ENCODE measurements at regions not wholly inside any gene's neighbourhood (a gene's known extent, or its start where the extent isn't known, plus 50 kb on each side); places are given as distances from the start of the nearest gene placed in this dataset.
"Not testable (repeated sequence)": the region's sequence is repeated elsewhere in the genome, so short reads cannot be mapped to it uniquely, and the experiment has no call there.

- DNase-seq (ENCODE audit: low read depth), result no peak
Measured at GRCh38 chr14:30160608-30161007, 233.0 kb upstream of the PRKD1 start.

- no peak for DNase-seq (ENCODE audit: low read depth)
Measured at GRCh38 chr14:30162066-30162465, 234.4 kb upstream of the PRKD1 start.

GRCh38 chr14:30165255-30165654 lies 237.6 kb upstream of the PRKD1 start:
- DNase-seq (ENCODE audit: low read depth), result no peak

- no peak for DNase-seq (ENCODE audit: low read depth)
Measured at GRCh38 chr14:30177781-30178180, 250.1 kb upstream of the PRKD1 start.

DNA sequence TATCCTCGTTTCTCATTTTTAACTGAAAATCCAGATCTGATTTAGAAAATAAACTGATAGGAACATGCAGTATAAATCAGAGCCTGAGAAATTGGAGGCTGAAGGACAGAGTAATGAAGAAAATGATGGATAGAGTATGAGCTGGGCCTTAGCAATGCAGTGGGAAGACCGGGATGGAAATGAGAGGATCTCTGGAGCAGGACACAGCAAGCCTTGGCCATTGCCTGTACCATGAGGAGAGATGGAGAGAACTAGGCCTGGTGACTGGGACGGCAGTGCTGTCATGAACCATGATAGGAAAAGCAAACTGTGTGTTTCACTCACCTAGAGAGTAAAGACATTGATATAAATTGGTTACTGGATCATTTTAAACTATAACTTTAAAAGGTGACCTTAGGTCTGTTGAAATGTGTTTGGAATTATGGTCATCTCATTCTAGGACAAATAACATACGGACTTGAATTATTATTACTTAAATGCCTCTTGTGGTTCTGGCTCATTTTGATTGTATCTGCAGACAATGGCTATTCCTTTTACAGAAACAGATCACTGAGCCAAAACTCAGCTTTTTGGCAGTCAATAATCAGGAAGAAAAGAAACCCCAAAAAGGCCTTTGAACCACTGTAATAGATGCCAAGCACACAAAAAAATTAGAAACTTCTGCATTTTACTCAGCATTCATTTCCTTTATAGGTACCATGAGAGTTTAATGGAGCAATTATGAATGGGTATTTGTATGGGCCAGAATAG lies 251.9 kb upstream of the PRKD1 start:
- no peak for DNase-seq (ENCODE audit: low read depth)

GRCh38 chr14:30180219-30180618 lies 252.6 kb upstream of the PRKD1 start:
- no peak for DNase-seq (ENCODE audit: low read depth)

GRCh38 chr14:30185832-30186231 lies 258.2 kb upstream of the PRKD1 start:
- no peak for DNase-seq (ENCODE audit: low read depth)

DNA sequence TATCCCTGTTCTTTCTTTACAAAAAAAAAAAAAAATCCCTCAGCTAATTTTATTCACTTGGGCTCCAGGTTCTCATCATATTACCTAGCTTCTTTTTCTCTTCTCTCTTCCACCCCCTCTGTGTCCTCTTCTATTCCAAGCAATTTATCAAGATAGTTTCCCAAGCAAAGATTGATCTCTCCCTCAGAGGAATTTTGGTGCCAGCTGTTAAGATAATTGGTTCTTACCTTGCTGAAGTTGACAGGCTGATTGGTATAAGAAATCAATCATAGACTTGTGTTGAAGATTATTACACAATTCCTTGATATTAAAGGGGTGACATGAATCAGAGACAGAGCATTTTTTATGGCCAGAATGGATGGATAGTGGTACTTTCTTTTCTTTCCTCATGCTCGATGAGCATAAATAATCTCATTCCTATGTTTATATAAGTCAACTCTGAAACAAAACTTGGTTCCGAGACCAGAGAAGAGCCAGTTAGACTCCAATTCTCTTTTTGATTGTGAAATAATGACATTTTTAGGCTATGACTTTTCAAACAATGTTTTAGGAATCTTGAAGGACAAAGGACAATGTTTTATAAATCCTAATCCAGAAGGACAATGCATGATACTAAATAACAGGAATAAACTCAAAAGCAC lies 264.1 kb upstream of the PRKD1 start:
- DNase-seq (ENCODE audit: low read depth), result no peak

- DNase-seq (ENCODE audit: low read depth), result no peak
Measured at GRCh38 chr14:30193101-30193500, 265.5 kb upstream of the PRKD1 start.

DNA sequence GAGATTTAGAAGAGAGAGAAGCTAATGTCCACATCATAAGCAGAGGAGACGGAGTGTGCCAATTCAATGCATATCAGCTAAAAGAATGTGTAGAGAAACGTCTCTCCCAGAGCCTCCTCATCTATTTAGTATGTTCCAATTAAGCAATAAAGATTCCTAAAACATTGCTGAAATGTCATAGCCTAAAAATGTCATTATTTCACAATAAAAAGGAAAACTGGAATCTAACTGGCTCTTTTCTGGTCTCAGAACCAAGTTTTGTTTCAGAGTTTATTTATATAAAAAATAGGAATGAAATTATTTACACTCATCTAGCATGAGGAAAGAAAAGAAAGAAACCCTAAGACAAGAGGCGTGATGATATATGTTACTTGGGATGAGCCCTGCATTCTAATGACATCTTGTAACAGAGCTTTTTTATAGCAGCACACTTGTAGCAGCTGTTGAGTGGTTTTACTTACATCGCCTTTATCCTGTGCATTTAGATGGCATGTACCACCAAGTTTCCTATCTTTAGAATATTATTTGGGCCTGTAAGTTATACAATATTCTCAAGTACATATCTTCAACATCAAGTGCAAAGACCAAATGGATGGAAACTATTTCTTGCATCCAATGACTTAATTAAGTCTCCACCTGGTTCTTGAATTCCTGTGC lies 266.3 kb upstream of the PRKD1 start:
- DNase-seq (ENCODE audit: low read depth), result no peak

GRCh38 chr14:30194741-30195148 lies 267.1 kb upstream of the PRKD1 start:
- no peak for DNase-seq (ENCODE audit: low read depth)

DNA sequence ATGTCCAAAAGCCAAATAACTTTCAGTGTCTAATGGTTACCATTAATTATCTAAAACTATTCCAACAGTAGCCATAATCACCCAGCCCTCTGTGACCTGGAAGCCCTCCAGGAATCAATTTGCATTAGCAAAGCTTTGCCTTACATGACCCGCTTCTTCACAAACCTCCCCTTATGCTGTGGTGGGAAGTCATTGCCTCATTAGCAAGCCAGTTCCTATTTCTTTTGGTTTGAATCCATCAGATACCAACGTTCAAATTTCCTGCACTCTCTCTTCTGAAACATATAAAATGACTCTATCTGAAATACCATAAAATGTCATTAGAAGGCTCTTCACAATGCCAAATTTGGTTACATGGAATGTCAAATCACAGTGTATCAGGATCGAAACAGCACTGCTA lies 268.3 kb upstream of the PRKD1 start:
- DNase-seq (ENCODE audit: low read depth), result no peak

DNA sequence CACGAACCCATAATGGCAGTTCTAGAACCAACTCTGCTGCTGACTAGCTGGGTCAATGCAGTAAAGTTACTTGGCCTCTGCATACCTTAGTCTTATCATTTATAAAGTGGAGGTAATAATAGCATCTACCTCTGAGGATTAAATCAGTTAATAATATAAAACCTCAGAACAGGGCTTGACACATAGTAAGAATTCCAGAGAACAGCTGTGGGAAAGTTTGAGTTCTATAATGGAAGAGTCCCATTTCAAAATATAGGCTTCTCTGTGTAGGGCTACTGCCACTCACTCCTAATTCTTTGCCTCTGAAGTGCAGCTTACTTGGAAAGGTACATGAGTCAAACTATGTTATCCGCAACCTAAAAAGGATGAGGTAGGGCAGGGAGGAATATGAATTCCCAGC lies 269.2 kb upstream of the PRKD1 start:
- no peak for DNase-seq (ENCODE audit: low read depth)

GRCh38 chr14:30198720-30199119 lies 271.1 kb upstream of the PRKD1 start:
- DNase-seq (ENCODE audit: low read depth), result not testable (repeated sequence)

DNA sequence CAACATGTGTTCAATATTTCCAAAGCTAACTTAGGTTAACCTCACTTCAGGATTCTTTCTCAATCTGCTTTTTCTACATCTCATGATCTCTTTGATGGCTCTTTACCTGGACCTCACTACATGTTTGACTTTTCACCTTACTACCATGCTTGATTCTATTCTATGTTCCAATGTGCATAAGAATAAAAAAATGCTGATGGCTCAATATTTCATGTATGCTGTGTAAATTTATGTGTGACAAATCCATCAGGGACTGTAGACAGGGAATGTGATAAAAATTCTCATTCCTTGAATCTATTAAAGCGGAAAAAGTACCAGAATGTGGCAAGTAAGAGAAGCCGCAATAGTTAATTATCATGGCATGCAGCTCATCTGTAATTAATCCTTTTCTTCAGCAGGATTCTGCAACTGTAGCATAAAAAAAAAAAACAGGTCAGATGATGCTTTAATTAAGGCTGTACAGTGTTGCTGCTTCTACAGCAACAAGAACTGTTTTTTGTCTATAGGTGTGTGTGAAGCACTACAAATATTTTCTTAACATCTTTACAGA lies 276.9 kb upstream of the PRKD1 start:
- DNase-seq (ENCODE audit: low read depth), result no peak

- DNase-seq (ENCODE audit: low read depth), result no peak
Measured at GRCh38 chr14:30209136-30209535, 281.5 kb upstream of the PRKD1 start.

GRCh38 chr14:30210630-30211029 lies 283.0 kb upstream of the PRKD1 start:
- no peak for DNase-seq (ENCODE audit: low read depth)

GRCh38 chr14:30211326-30211725 lies 283.7 kb upstream of the PRKD1 start:
- DNase-seq (ENCODE audit: low read depth), result no peak

GRCh38 chr14:30214014-30214413 lies 286.4 kb upstream of the PRKD1 start:
- no peak for DNase-seq (ENCODE audit: low read depth)

DNA sequence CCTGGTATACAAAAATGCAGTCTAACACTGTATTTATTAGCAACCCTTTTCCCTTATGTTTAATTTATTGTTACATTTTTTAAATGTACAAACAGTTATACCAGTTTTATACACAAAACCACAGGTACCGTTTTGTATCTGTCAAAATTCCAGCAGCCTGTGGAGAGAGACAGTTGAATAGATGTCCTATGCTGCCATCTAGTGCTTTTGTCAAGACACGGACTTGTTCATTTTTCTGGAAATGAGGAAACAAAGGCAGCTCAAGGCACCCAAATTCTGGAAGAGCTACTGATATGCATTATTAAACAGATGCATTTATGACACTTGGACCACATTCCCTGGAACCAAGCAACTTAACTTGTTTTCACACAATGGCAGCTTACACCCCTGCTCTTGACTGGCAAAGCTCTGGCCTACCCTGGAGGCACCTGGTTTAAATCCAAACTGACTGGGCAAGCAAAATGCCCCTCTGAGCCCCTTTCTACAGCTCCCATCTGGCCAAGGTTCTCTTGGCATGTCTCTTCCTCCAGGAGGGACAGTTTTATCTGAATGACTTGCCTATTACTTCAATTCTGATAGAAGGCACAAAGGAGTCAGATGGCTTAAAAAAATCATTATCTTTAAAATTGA lies 286.9 kb upstream of the PRKD1 start:
- no peak for DNase-seq (ENCODE audit: low read depth)

GRCh38 chr14:30218907-30219306 lies 291.3 kb upstream of the PRKD1 start:
- DNase-seq (ENCODE audit: low read depth), result no peak

DNA sequence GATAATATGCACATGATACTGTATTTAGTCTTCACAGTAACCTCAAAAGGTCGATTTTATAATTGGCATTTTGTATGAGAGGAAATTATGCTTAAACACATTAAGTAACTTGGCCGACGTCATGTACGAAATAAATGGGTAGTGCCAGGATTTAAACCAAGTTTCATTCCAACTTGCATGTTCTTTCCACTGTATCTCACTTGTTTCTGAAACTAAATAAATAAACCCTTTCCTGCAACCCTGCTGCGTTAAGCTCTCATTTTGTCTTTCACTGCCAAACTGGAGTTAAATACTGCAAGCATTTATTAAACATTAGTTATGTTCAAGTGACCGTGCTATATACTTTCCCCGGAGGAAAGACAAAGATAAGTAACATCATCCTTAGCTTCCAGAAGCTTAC lies 293.9 kb upstream of the PRKD1 start:
- no peak for DNase-seq (ENCODE audit: low read depth)

DNA sequence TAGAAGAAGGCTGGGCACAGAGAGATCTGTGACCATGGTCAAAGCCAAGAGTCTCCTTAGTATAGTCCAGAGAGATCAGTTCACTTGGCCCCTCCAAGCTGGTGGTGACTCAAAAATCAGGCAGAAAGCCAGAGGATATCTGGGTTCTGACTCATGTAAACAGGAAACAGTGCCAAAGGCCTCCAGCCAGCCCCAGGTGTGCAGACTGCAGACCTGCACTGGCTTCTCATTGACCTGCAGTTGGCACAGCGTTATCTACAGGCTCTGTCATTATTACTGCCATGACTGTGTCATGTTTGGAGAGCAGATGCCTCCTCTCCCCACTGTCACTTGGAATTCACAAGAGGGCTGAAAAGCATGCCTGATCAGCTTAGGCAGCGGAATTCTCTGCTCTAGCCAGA lies 295.7 kb upstream of the PRKD1 start:
- no peak for DNase-seq (ENCODE audit: low read depth)
